GM19467 (cell line): ENCODE measurements at regions not wholly inside any gene's neighbourhood (a gene's known extent, or its start where the extent isn't known, plus 50 kb on each side); places are given as distances from the start of the nearest gene placed in this dataset.
"Not testable (repeated sequence)": the region's sequence is repeated elsewhere in the genome, so short reads cannot be mapped to it uniquely, and the experiment has no call there.

Experiments used
- ATAC-seq: cut with Tn5 transposase; IDR thresholded peaks from one replicate; pipeline ENCODE4 v1.9.1; 2021; ENCODE audit warnings: mild to moderate bottlenecking, moderate library complexity; ENCODE audit not compliant: unreplicated experiment

- ATAC-seq: no peak
Observed at GRCh38 chr10:4186849-4187540, 402.0 kb upstream of the KLF6 start.

GRCh38 chr10:4183761-4184261 is 398.8 kb upstream of the KLF6 start:
- no peak for ATAC-seq

DNA sequence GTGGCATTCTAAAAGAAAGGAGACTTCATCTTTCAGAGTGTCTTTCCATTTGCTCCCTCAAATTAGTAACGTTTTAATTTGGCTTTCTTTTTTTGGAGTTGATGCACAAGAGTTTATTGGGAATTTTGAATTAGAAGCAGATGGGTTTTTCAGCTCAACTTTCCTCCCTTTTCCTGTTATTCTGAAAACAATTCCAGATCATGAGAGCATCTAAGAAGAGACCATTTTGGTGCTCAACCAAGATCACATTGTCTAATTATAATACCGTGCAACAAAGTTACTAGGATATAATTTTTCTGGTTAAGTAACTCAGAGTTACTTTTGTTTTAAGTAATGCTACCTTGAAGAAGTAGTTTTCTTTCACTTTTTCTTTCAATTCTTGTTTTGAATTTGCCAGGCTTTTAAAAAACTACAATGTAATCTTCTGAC is 396.6 kb upstream of the KLF6 start:
- ATAC-seq: no peak

- ATAC-seq: no peak
Observed at GRCh38 chr10:4181081-4181480, 396.1 kb upstream of the KLF6 start.

GRCh38 chr10:4177791-4178190 is 392.8 kb upstream of the KLF6 start:
- no peak for ATAC-seq

DNA sequence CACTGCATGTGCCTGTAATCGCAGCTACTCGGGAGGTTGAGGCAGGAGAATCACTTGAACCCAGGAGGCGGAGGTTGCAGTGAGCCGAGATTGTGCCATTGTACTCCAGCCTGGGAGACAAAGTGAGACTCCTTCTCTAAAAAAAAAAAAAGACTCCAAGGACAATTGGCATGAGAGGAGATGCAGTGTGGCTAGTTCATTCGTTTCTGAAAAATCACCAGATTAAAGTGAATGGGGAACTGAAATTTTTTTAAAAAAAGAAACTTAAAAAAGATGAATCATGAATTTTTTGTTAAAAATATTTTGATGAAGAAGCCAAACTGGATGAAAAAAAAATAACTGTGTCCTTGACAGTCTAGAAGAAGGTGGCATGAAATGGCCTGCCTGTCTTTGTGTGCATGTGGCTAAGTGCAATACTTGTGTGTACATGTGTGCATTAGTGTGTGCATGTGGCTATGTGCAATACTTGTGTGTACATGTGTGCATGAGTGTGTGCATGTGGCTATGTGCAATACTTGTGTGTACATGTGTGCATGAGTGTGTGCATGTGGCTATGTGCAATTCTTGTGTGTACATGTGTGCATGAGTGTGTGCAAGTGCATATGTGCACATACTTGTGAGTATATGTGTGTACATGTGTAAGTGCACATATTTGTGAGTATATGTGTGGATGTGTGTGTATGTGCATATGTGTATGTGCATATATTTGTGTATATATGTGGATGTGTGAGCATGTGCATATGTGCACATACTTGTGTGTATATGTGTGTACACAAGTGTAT is 391.7 kb upstream of the KLF6 start:
- no peak for ATAC-seq

DNA sequence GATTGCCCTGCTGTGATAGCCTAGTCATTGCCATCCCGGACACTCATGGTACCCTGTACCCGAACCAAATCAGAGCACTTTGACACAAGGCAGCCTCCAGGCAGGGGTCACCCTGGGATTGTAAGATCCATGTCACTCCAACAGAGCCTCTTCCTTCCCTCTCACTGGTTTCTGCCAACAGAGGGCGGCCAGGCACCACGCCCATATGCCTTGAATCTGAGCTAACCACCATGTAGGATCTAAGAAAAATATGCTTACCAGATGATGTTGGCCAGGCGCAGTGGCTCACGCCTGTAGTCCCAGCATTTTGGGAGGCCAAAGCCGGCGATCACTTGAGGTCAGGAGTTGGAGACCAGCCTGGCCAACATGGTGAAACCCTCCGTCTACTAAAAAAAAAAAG is 389.2 kb upstream of the KLF6 start:
- ATAC-seq: no peak

DNA sequence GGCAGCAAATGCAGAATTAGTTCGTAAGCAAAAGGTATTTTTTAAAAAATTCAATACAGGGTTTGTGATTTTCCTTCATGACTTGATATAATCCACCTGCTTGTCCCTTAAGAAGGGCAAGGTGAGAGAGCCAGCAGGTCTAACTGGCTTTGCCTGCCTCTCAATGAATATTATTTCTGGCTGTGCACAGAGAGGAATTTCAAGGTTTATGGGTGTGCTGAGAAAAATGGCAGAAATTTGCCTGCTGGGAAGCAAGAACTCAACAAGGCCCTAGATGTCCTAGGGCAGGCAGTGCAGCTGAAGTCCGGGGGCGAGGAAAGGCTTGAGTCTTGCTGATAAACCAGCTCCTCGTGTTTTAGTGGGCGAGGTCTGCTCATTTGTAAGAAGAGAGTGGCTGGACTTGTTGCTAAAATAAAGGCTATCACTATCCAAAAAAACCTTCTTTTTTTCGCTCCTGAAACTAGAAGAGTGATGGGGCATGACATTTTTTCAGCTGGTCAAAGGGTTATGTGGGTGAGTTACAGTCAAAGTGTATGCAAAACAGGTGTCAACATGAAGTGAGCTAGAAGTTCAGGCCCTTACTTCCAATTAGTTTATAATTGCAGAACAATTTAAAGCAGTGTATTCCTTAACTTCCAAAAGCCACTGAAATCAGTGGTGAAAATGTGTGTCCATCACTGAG is 385.8 kb upstream of the KLF6 start:
- no peak for ATAC-seq

DNA sequence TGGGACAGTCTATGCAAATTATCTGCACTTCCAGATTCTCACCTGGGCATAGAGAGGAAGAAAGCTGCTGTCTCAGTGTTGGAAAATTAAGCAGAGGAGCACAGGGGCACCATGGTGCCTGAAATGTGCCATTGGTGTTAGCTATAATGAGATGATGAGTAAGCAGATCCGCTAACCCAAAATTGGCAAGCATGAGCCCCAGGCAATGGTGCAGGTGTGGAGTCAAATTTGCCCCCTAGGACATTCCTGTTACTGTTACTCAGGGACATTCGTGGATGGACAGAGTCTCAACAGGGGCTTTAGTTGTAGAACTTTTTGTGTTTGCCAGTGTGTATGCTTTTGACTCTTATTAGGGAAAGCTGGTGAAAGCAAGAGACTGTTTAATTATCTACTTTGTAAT is 385.2 kb upstream of the KLF6 start:
- ATAC-seq: no peak

DNA sequence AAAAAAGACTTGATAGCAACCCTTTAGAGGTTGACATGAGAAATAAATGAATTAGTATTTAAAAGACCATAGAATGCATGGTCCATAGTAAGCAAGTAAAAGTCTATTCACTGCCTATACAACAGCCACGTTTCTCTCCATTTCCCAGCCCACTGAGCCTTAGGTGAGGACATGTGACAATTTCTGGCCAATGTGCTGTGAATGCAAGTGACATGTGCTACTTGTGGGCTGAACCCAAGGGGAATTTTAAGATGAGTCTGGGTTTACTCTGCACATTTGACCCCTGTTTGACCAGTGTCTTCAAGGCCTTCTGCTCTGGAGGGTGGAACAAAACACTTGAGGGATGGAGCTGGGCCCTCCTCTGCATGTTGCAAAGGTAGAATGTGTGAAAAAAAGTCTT is 384.4 kb upstream of the KLF6 start:
- ATAC-seq: no peak

GRCh38 chr10:4167216-4167615 is 382.2 kb upstream of the KLF6 start:
- ATAC-seq: no peak

DNA sequence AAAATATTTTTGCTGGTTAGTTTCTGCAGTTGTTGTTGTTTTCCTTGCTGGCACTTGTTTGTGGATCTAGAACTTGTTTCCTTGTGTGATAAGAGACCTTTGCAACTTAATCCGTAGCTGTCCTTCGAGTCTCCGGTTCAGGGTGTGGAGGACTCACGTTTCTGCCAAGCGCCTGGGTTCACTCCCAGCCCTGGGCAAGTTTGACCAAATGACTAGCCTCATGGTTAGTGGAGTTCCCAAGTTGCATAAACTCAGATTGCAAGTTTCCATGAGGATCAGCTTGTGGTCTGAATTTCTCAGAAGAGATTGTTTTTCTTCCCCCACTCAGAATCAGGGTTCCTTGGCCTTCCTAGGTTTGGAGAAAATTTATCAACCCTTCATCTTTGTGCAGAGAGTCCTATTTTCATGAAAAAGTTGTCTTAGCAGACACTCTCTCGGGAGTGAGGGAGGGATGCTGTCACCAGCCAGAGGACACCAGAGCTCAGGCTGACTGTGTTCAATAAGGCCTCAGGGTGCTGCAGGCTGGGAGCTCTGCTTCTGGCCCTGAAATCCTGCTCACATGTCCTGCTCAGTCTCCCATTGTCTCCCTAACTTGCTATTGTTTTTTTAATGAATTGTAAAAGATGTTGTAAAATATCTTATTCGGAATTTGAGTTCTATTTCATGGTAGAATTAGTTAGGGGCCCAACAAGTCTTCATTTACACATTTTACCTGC is 377.7 kb upstream of the KLF6 start:
- ATAC-seq: no peak

GRCh38 chr10:4159173-4159572 is 374.2 kb upstream of the KLF6 start:
- ATAC-seq: no peak

DNA sequence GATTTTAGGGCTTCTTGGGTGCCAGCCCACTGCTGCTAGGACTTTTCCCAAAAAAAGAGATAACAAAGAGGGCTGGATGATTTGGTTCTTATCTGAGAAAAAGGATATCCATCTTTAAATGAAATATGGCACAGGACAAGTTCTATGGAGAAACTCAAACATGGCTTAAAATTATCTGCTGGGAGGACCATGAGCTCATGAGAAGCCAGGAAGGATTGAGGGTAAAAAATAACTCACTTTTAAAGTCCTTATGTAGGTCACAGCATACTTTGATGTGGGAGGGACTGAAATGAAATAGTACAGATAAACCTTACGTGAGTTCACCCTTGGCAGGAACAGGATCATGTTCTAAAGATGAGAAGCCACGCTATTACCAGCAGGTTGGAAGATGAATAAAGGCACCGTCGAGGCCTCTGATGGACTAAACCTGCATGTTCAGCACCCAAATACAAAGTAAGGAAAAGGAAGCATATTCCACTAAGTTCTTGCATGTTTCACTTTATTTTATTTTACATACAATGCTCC is 369.2 kb upstream of the KLF6 start:
- ATAC-seq: no peak

- ATAC-seq: no peak
Observed at GRCh38 chr10:4151466-4151865, 366.5 kb upstream of the KLF6 start.

- no peak for ATAC-seq
Observed at GRCh38 chr10:4150676-4151075, 365.7 kb upstream of the KLF6 start.

DNA sequence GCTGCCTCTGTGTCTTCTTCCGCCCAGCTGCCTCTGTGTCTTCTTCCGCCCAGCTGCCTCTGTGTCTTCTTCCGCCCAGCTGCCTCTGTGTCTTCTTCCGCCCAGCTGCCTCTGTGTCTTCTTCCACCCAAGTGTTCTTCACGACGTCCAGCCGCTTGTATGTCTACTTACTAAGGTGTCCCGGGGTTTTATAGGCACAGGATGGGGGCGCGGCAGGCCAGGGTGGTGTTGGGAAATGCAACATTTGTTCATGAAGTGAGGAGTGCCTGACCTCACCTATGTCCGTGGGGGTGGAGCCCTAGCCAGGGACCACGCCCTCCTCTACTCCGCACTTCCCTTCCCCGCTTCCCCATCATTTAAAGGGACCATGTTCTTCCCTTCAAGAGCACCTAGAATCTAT is 364.5 kb upstream of the KLF6 start:
- not testable (repeated sequence) for ATAC-seq

DNA sequence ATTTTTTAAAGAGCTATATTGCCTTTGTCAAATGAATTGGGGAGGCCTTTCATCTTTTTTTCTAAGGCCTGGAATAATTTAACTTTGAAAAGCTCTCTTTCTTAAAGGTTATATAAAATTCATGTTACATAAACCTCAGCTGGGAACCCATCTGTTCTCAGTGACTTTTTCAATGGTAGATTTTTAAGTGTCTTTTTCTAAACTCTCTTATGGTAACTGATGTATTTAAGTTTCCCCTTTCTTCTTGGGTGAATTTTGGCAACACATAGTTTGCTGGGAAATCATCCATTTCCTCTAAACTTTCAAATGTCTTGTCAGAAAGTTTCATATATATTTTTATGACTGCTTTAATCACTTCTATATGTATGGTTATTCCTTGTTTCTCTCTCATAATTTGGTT is 362.2 kb upstream of the KLF6 start:
- ATAC-seq: no peak

- ATAC-seq: no peak
Observed at GRCh38 chr10:4144817-4145216, 359.8 kb upstream of the KLF6 start.

DNA sequence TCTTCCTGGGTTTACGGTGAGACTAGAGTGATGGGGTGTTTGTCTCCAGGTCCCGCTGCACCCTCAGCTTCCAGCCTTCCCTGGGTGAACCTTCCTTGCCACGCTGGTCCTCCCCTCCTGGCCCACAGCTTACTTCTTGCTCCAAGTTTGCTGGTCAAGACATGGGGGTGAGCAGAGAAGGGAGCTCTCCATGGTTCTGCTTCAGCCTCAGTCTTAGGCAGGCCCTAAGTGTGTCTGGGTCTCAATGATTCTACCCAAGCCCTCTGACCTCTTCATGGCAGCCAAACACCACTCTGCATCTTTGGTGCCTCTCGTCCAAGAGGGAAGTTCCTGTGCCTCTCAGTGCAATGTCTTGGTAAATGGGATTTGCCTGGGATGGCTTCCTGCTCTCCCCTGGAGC is 356.5 kb upstream of the KLF6 start:
- ATAC-seq: no peak

DNA sequence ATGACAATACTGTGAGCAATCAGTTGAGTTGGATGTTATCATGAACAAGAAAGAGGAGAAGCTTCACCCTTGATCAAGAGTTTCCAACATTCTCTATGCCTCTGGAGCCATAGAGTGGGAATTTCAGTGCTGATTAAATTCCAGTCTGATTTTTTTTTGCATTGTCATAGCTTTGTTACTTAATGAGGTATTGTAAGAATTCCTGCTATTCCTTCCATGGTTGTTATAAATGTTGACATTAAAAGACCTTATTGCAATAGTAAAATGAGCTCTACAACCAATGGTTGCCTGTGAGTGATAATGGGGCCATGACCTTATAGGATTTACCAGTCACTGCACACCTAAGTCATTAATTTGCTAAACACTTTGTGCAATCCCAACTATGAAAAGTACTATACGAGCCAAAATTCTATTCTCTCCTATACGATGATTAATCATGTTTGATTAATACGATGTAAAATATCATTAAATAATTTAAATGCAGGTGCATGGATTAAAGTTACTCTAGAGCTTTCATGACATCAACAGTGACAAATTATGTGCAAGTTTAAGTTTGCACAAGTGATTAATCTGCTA is 353.2 kb upstream of the KLF6 start:
- ATAC-seq: no peak
